ENCODE measurements at regions not wholly inside any gene's neighbourhood (a gene's known extent, or its start where the extent isn't known, plus 50 kb on each side); places are given as distances from the start of the nearest gene placed in this dataset.
A peak's percentile ranks its signal among the peaks of the same experiment; 100 is the strongest.

DNA sequence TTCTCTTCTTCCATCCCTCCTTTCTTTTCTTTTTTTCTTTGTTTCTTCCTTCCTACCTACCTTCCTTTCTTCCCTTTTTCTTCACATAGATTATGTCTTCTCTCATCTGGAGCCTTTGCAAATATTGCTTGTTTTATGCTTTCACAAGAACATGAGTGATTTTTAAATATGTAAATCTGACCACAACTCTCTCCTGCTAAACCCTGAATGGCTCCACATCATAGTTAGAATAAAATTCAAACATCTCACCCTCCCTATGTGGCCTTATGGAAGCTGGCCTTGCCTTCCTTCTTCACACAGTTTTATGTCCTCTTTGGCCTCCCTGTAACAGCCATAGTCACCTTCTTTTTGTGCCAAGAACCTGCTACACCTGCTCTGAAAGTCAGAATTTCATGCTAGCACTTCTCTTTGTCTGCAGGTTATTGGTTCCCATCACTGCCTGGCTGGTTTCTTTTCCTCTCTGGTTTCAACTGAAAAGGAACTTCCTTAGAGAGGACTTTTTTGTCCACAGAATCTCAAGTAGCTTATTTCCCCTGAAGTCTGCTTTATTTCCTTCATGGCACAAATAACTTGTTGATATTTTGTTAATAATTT lies 114.3 kb upstream of the TNC start:
- Histone ChIP-seq H4K20me1 (ENCODE audit: insufficient read depth, poor library complexity, severe bottlenecking) (no peaks in the 10 kb centered on the region), H3K4me3 (no peak overlapping the region), H2AFZ (no peak overlapping the region), H3K27ac (no peak overlapping the region), H3K4me1 (ENCODE audit: insufficient read depth) (no peaks in the 10 kb centered on the region), H3K9me2 (replicated peaks; ENCODE audit: insufficient read depth) (no peaks in the 10 kb centered on the region), H3K27me3 (no peaks in the 10 kb centered on the region), H3K36me3 (replicated peaks; ENCODE audit: insufficient read depth, low read depth) (no peaks in the 10 kb centered on the region), H3K79me2 (no peaks in the 10 kb centered on the region), H3K4me2 (no peak overlapping the region), H3K9me3 (ENCODE audit: low read depth) (no peaks in the 10 kb centered on the region)
- TF ChIP-seq, protein P1, sequence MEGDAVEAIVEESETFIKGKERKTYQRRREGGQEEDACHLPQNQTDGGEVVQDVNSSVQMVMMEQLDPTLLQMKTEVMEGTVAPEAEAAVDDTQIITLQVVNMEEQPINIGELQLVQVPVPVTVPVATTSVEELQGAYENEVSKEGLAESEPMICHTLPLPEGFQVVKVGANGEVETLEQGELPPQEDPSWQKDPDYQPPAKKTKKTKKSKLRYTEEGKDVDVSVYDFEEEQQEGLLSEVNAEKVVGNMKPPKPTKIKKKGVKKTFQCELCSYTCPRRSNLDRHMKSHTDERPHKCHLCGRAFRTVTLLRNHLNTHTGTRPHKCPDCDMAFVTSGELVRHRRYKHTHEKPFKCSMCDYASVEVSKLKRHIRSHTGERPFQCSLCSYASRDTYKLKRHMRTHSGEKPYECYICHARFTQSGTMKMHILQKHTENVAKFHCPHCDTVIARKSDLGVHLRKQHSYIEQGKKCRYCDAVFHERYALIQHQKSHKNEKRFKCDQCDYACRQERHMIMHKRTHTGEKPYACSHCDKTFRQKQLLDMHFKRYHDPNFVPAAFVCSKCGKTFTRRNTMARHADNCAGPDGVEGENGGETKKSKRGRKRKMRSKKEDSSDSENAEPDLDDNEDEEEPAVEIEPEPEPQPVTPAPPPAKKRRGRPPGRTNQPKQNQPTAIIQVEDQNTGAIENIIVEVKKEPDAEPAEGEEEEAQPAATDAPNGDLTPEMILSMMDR (IDR thresholded peaks at IDR 0.05; ENCODE audit: poor library complexity) = no peak
- TF ChIP-seq EZH2 (IDR thresholded peaks at IDR 0.05; ENCODE audit: borderline replicate concordance) = no peak
- TF ChIP-seq EZH2phosphoT487 (IDR thresholded peaks at IDR 0.05; ENCODE audit: low read depth, severe bottlenecking, unreplicated experiment) = no peak
- DNase-seq (ENCODE audit: low spot score) = no peak

DNA sequence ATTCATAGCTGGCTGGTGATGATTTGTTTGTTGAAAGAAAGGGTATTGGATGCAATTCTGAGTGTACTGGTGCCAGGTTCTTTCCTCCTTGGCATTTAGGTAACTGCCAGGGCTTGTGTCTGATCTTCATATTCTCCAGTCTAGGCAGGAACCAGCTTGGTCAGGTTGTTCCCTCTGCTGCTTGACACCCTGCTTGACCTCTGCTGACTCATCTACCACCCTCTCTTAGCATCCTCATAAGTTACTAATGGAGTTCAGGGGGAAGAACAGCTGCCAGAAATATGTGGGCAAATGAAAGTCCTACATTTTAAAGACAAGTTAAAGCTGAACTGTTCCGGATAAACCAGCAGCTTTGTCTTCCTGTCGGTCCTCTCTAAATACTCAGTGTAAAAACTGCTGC lies 116.1 kb upstream of the TNC start:
- H3K9me3 ChIP-seq (ENCODE audit: low read depth) = no peaks in the 10 kb centered on the region
- TF ChIP-seq EZH2phosphoT487 (IDR thresholded peaks at IDR 0.05; ENCODE audit: low read depth, severe bottlenecking, unreplicated experiment) (no peak), EZH2 (IDR thresholded peaks at IDR 0.05; ENCODE audit: borderline replicate concordance) (no peak)
- TF ChIP-seq, protein P1 (IDR thresholded peaks at IDR 0.05; ENCODE audit: poor library complexity) = no peak
- H2AFZ ChIP-seq = no peak overlapping the region
- H4K20me1 ChIP-seq (ENCODE audit: insufficient read depth, poor library complexity, severe bottlenecking) = no peaks in the 10 kb centered on the region
- WGBS (ENCODE audit: low lambda C conversion rate, missing lambda C conversion rate) = 56% methylated on average over 2 of the region's 2 CpGs
- no peaks in the 10 kb centered on the region for H3K9me2 ChIP-seq (replicated peaks; ENCODE audit: insufficient read depth)
- no peaks in the 10 kb centered on the region for H3K79me2 ChIP-seq
- H3K36me3 ChIP-seq (replicated peaks; ENCODE audit: insufficient read depth, low read depth) = no peaks in the 10 kb centered on the region
- peak; percentile 19 for DNase-seq (ENCODE audit: low spot score)
- no peaks in the 10 kb centered on the region for H3K4me1 ChIP-seq (ENCODE audit: insufficient read depth)
- no peak overlapping the region for H3K4me2 ChIP-seq
- H3K27me3 ChIP-seq = no peaks in the 10 kb centered on the region
- H3K27ac ChIP-seq = no peak overlapping the region
- H3K4me3 ChIP-seq = no peak overlapping the region

- H3K9me2 ChIP-seq (replicated peaks; ENCODE audit: insufficient read depth) = no peaks in the 10 kb centered on the region
- no peak overlapping the region for H3K4me2 ChIP-seq
- no peaks in the 10 kb centered on the region for H3K9me3 ChIP-seq (ENCODE audit: low read depth)
- WGBS (ENCODE audit: low lambda C conversion rate, missing lambda C conversion rate) = 96% methylated on average over 1 of the region's 1 CpG
- H3K36me3 ChIP-seq (replicated peaks; ENCODE audit: insufficient read depth, low read depth) = no peaks in the 10 kb centered on the region
- no peak for DNase-seq (ENCODE audit: low spot score)
- TF ChIP-seq EZH2 (IDR thresholded peaks at IDR 0.05; ENCODE audit: borderline replicate concordance) = no peak
- TF ChIP-seq, protein P1 (IDR thresholded peaks at IDR 0.05; ENCODE audit: poor library complexity) = no peak
- TF ChIP-seq EZH2phosphoT487 (IDR thresholded peaks at IDR 0.05; ENCODE audit: low read depth, severe bottlenecking, unreplicated experiment) = no peak
- no peak overlapping the region for H3K27ac ChIP-seq
- H3K27me3 ChIP-seq = no peaks in the 10 kb centered on the region
- H4K20me1 ChIP-seq (ENCODE audit: insufficient read depth, poor library complexity, severe bottlenecking) = no peaks in the 10 kb centered on the region
- H3K4me3 ChIP-seq = no peak overlapping the region
- no peaks in the 10 kb centered on the region for H3K4me1 ChIP-seq (ENCODE audit: insufficient read depth)
- H3K79me2 ChIP-seq = no peaks in the 10 kb centered on the region
- no peak overlapping the region for H2AFZ ChIP-seq
Observed at GRCh38 chr9:115235221-115235620, 117.3 kb upstream of the TNC start.
